ENCODE measurements at regions not wholly inside any gene's neighbourhood (a gene's known extent, or its start where the extent isn't known, plus 50 kb on each side); places are given as distances from the start of the nearest gene placed in this dataset.

GRCh38 chr10:4485636-4486035, 340.4 kb upstream of the AKR1E2 start:
- TF ChIP-seq EZH2phosphoT487 (IDR thresholded peaks at IDR 0.05; ENCODE audit: insufficient read depth, low read depth): no peak
- TF ChIP-seq EZH2 (IDR thresholded peaks at IDR 0.05; ENCODE audit: insufficient read depth, poor library complexity, severe bottlenecking): no peak
